ENCODE measurements at regions not wholly inside any gene's neighbourhood (a gene's known extent, or its start where the extent isn't known, plus 50 kb on each side); places are given as distances from the start of the nearest gene placed in this dataset.

- H3K4me1 ChIP-seq = no peaks in the 10 kb centered on the region
- H3K36me3 ChIP-seq = no peaks in the 10 kb centered on the region
- no peaks in the 10 kb centered on the region for H3K27me3 ChIP-seq
- no peak overlapping the region for H3K27ac ChIP-seq
- no peak overlapping the region for H3K4me3 ChIP-seq
- intact Hi-C loops (cut with DNase I; ENCODE audit: low total_unique reads) = no loop called here
- TF ChIP-seq POLR2A (IDR thresholded peaks at IDR 0.05) = no peak
- TF ChIP-seq, protein P1, sequence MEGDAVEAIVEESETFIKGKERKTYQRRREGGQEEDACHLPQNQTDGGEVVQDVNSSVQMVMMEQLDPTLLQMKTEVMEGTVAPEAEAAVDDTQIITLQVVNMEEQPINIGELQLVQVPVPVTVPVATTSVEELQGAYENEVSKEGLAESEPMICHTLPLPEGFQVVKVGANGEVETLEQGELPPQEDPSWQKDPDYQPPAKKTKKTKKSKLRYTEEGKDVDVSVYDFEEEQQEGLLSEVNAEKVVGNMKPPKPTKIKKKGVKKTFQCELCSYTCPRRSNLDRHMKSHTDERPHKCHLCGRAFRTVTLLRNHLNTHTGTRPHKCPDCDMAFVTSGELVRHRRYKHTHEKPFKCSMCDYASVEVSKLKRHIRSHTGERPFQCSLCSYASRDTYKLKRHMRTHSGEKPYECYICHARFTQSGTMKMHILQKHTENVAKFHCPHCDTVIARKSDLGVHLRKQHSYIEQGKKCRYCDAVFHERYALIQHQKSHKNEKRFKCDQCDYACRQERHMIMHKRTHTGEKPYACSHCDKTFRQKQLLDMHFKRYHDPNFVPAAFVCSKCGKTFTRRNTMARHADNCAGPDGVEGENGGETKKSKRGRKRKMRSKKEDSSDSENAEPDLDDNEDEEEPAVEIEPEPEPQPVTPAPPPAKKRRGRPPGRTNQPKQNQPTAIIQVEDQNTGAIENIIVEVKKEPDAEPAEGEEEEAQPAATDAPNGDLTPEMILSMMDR (IDR thresholded peaks at IDR 0.05) = no peak
- H3K9me3 ChIP-seq = no peaks in the 10 kb centered on the region
- no peak for DNase-seq
Observed at GRCh38 chrX:34576864-34577263, 80.2 kb downstream of the TMEM47 start.

DNA sequence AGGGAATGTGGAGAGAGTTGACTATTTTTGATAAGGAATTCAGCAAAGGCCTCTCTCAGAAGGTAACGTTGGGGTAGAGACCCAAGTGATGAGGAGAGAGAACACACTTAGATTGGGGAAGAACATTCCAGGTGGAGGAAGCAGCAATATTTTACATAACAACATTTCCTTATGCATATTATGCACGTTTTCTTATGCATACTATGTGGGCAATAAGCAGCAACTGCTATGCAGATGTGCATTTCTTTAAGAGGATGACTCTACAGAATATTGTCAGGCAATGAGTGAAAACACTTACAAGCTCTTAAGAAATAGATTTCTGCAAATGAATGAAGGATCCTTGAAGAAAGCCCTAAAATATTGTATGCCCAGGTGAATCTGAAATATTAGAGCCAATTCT lies 91.1 kb downstream of the TMEM47 start:
- no peak for TF ChIP-seq POLR2A (IDR thresholded peaks at IDR 0.05)
- TF ChIP-seq, protein P1 (IDR thresholded peaks at IDR 0.05) = no peak
- intact Hi-C loops (cut with DNase I; ENCODE audit: low total_unique reads) = no loop called here

GRCh38 chrX:34563804-34564203 lies 93.3 kb downstream of the TMEM47 start:
- DNase-seq = no peak
- Histone ChIP-seq H3K27ac (no peak overlapping the region), H3K4me1 (no peaks in the 10 kb centered on the region), H3K36me3 (no peaks in the 10 kb centered on the region), H3K9me3 (no peaks in the 10 kb centered on the region), H3K4me3 (no peak overlapping the region), H3K27me3 (no peaks in the 10 kb centered on the region)
- intact Hi-C loops (cut with DNase I; ENCODE audit: low total_unique reads) = no loop called here
- TF ChIP-seq, protein P1 (IDR thresholded peaks at IDR 0.05) = no peak
- no peak for TF ChIP-seq POLR2A (IDR thresholded peaks at IDR 0.05)

More for the DNA sequence above, 91.1 kb downstream of the TMEM47 start:
- H3K9me3 ChIP-seq = no peaks in the 10 kb centered on the region
- H3K4me3 ChIP-seq = no peak overlapping the region
- no peak for DNase-seq
- no peaks in the 10 kb centered on the region for H3K27me3 ChIP-seq
- no peaks in the 10 kb centered on the region for H3K36me3 ChIP-seq
- H3K4me1 ChIP-seq = no peaks in the 10 kb centered on the region
- no peak overlapping the region for H3K27ac ChIP-seq

GRCh38 chrX:34563061-34563460 lies 94.0 kb downstream of the TMEM47 start:
- TF ChIP-seq, protein P1 (IDR thresholded peaks at IDR 0.05) = no peak
- no peak for TF ChIP-seq POLR2A (IDR thresholded peaks at IDR 0.05)
- Histone ChIP-seq H3K9me3 (no peaks in the 10 kb centered on the region), H3K4me1 (no peaks in the 10 kb centered on the region), H3K4me3 (no peak overlapping the region), H3K27ac (no peak overlapping the region), H3K36me3 (no peaks in the 10 kb centered on the region), H3K27me3 (no peaks in the 10 kb centered on the region)
- no peak for DNase-seq
- intact Hi-C loops (cut with DNase I; ENCODE audit: low total_unique reads) = no loop called here

GRCh38 chrX:34562006-34562405 lies 95.1 kb downstream of the TMEM47 start:
- no peaks in the 10 kb centered on the region for H3K9me3 ChIP-seq
- H3K4me1 ChIP-seq = no peaks in the 10 kb centered on the region
- no peaks in the 10 kb centered on the region for H3K27me3 ChIP-seq
- no peak for DNase-seq
- no peak overlapping the region for H3K27ac ChIP-seq
- intact Hi-C loops (cut with DNase I; ENCODE audit: low total_unique reads) = no loop called here
- TF ChIP-seq POLR2A (IDR thresholded peaks at IDR 0.05) = no peak
- TF ChIP-seq, protein P1 (IDR thresholded peaks at IDR 0.05) = no peak
- no peak overlapping the region for H3K4me3 ChIP-seq
- no peaks in the 10 kb centered on the region for H3K36me3 ChIP-seq

Measured in uterus (tissue), 3 donors.